ENCODE measurements at regions not wholly inside any gene's neighbourhood (a gene's known extent, or its start where the extent isn't known, plus 50 kb on each side); places are given as distances from the start of the nearest gene placed in this dataset.

DNA sequence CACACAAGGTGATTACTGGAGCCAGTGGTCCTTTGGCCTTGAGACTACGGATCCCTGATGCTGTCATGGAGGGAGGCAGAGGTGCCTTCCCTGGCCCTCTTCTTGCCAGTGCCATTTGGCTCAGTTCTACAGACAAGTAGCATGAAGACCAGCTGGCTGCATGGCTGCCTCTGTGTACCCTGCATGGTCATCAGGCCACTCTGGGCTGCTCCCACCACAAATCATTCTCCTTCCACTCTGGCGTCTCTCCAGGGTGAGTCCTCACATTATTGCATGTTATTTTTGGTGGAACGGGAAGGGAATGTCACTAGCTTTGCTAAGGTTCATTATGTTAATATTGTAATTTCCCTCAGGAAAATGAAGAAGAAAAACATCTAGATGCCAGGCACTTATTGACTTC, 229.8 kb downstream of the VAPA start:
- Histone ChIP-seq H3F3A (ENCODE audit: insufficient read depth, low read length, poor library complexity, severe bottlenecking) (no peaks in the 10 kb centered on the region), H3K9me2 (ENCODE audit: insufficient read depth, low read length) (no peaks in the 10 kb centered on the region), H3K9me3 (ENCODE audit: low read length) (no peaks in the 10 kb centered on the region), H2AFZ (ENCODE audit: low read depth, low read length) (no peak overlapping the region), H3K4me2 (ENCODE audit: low read length) (no peak overlapping the region), H4K20me1 (ENCODE audit: insufficient read depth) (no peaks in the 10 kb centered on the region), H3K27ac (ENCODE audit: low read length) (no peak overlapping the region), H3K9ac (ENCODE audit: low read length) (no peak overlapping the region), H3K27me3 (ENCODE audit: insufficient read depth, low read depth, low read length) (no peaks in the 10 kb centered on the region), H3K79me2 (replicated peaks; ENCODE audit: insufficient read depth, low read length) (no peaks in the 10 kb centered on the region), H3K4me3 (ENCODE audit: low read length) (no peak overlapping the region), H3K36me3 (ENCODE audit: insufficient read depth, low read length) (no peaks in the 10 kb centered on the region)
- TF ChIP-seq RAD21 (conservative IDR thresholded peaks at IDR 0.05), result no peak
- no peak for TF ChIP-seq POLR2AphosphoS5 (IDR thresholded peaks at IDR 0.05)

DNA sequence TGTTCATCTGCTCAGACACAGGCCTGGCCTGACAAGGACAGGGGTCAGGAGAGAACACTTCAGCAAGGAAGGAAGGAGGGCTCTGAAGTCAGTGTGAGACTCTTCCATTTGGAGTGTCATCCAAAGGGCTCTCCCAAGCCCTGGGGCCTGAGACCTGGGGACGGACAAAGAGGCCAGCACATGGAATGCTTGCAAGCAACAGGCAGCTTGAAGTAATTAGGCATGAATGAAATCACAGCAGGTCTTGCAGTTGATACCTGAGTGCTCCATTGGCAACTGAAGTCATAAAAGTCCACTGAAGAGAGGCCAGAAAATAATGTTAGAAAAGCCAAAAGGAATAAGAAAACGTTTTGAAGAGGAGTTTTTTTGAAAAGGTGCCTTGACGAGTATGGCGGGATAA, 231.7 kb downstream of the VAPA start:
- Histone ChIP-seq H3K9me3 (ENCODE audit: low read length) (no peaks in the 10 kb centered on the region), H3K36me3 (ENCODE audit: insufficient read depth, low read length) (no peaks in the 10 kb centered on the region), H3K9me2 (ENCODE audit: insufficient read depth, low read length) (no peaks in the 10 kb centered on the region), H3K4me3 (ENCODE audit: low read length) (no peak overlapping the region), H3K9ac (ENCODE audit: low read length) (no peak overlapping the region), H3K27ac (ENCODE audit: low read length) (no peak overlapping the region), H3F3A (ENCODE audit: insufficient read depth, low read length, poor library complexity, severe bottlenecking) (no peaks in the 10 kb centered on the region), H2AFZ (ENCODE audit: low read depth, low read length) (no peak overlapping the region), H3K4me2 (ENCODE audit: low read length) (no peak overlapping the region), H4K20me1 (ENCODE audit: insufficient read depth) (no peaks in the 10 kb centered on the region), H3K27me3 (ENCODE audit: insufficient read depth, low read depth, low read length) (no peaks in the 10 kb centered on the region), H3K79me2 (replicated peaks; ENCODE audit: insufficient read depth, low read length) (no peaks in the 10 kb centered on the region)
- no peak for TF ChIP-seq EP300 (conservative IDR thresholded peaks at IDR 0.05; ENCODE audit: poor library complexity, severe bottlenecking)

DNA sequence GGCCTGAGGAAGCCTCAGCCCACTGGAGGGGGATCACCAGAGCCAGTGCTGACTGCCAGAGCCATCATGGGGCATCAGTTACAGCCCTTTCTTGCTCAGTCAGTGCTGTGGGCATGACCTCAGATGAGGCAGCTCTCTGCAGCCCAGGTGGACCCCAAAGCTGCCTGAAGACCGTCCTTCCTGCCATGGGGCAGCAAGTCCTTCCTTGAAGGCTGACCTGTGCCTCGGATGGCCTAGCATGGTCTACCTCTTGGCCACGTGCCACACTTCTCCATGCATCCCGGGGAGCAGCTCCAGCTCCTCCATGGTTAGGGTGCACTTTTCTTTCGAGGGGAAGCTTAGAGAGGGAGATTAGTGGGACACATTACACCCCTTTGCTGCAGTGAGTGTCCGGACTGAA, 233.4 kb downstream of the VAPA start:
- Histone ChIP-seq H3K4me2 (ENCODE audit: low read length) (no peak overlapping the region), H3K9me2 (ENCODE audit: insufficient read depth, low read length) (no peaks in the 10 kb centered on the region), H3K36me3 (ENCODE audit: insufficient read depth, low read length) (no peaks in the 10 kb centered on the region), H3K9me3 (ENCODE audit: low read length) (no peaks in the 10 kb centered on the region), H3K79me2 (replicated peaks; ENCODE audit: insufficient read depth, low read length) (no peaks in the 10 kb centered on the region), H3F3A (ENCODE audit: insufficient read depth, low read length, poor library complexity, severe bottlenecking) (no peaks in the 10 kb centered on the region), H3K27me3 (ENCODE audit: insufficient read depth, low read depth, low read length) (no peaks in the 10 kb centered on the region), H3K27ac (ENCODE audit: low read length) (no peak overlapping the region), H3K9ac (ENCODE audit: low read length) (no peak overlapping the region), H3K4me3 (ENCODE audit: low read length) (no peak overlapping the region), H4K20me1 (ENCODE audit: insufficient read depth) (no peaks in the 10 kb centered on the region), H2AFZ (ENCODE audit: low read depth, low read length) (no peak overlapping the region)
- TF ChIP-seq EZH2 (IDR thresholded peaks at IDR 0.05; ENCODE audit: borderline replicate concordance, insufficient read depth, low read length, poor library complexity, severe bottlenecking) (no peak), EP300 (conservative IDR thresholded peaks at IDR 0.05; ENCODE audit: poor library complexity, severe bottlenecking) (no peak), POLR2AphosphoS5 (IDR thresholded peaks at IDR 0.05) (no peak), RAD21 (conservative IDR thresholded peaks at IDR 0.05) (no peak)

DNA sequence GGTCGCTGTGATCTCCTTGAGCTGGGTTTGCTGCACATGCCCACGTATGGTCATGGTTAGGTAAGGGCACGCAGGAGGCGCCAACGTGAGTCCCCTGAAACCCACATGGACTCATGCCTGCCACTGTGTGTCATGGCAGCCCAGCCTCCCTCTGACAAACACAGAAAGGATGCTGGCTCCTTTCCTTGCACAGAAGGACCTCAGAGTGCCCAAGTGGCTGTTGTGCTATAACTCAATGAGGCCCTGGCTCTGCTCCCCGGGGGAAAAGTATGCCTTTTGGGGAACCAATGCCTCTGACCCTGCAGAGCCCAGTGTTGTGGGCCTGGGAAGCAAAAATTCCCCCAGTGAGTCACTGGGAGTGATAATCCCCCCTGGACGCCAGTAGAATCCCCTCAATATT, 233.9 kb downstream of the VAPA start:
- no peaks in the 10 kb centered on the region for H3F3A ChIP-seq (ENCODE audit: insufficient read depth, low read length, poor library complexity, severe bottlenecking)
- no peaks in the 10 kb centered on the region for H3K79me2 ChIP-seq (replicated peaks; ENCODE audit: insufficient read depth, low read length)
- no peak for TF ChIP-seq POLR2AphosphoS5 (IDR thresholded peaks at IDR 0.05)
- H3K27me3 ChIP-seq (ENCODE audit: insufficient read depth, low read depth, low read length), result no peaks in the 10 kb centered on the region
- no peak overlapping the region for H2AFZ ChIP-seq (ENCODE audit: low read depth, low read length)
- no peak overlapping the region for H3K4me2 ChIP-seq (ENCODE audit: low read length)
- no peaks in the 10 kb centered on the region for H3K9me3 ChIP-seq (ENCODE audit: low read length)
- H3K9ac ChIP-seq (ENCODE audit: low read length), result no peak overlapping the region
- no peaks in the 10 kb centered on the region for H3K36me3 ChIP-seq (ENCODE audit: insufficient read depth, low read length)
- H3K9me2 ChIP-seq (ENCODE audit: insufficient read depth, low read length), result no peaks in the 10 kb centered on the region
- H3K27ac ChIP-seq (ENCODE audit: low read length), result no peak overlapping the region
- H3K4me3 ChIP-seq (ENCODE audit: low read length), result no peak overlapping the region
- no peaks in the 10 kb centered on the region for H4K20me1 ChIP-seq (ENCODE audit: insufficient read depth)

DNA sequence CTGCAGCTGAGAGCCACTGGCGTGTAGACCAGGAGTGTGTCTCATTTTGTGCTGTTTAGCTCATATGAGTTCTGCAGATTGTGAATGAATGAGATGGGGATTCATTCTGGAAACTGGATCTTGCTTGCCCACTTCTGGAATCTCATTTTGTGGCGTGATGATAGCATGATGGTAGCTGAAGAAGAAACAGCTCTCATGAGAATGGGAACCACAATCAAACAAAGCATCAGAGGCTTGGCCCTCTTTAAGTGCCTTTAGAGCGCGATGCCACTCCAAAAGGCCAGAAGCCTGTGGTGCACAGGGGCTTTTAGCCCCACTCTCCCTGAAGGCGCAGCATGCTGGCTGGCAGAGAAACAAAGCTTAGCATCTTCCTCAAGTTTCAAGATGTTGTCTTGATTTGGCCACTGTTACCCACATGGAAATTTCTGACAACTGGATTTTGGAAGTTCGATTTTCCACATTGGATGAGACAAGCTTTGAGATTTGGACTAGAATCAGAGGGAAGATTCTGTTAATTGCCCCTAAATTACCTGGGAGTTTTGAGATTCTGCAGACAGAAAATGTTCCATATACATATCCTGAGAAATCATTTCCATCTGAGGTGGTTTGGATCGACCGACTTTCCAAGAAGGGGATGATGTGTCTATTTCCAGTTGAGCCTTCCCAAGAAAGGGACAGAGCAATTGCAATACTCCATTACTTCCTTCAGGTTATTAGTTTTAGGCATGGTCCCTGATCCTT, 234.5 kb downstream of the VAPA start:
- H4K20me1 ChIP-seq (ENCODE audit: insufficient read depth), result no peaks in the 10 kb centered on the region
- no peak overlapping the region for H3K4me3 ChIP-seq (ENCODE audit: low read length)
- no peak overlapping the region for H3K9ac ChIP-seq (ENCODE audit: low read length)
- no peaks in the 10 kb centered on the region for H3K27me3 ChIP-seq (ENCODE audit: insufficient read depth, low read depth, low read length)
- no peak overlapping the region for H3K27ac ChIP-seq (ENCODE audit: low read length)
- no peaks in the 10 kb centered on the region for H3K79me2 ChIP-seq (replicated peaks; ENCODE audit: insufficient read depth, low read length)
- H3K9me2 ChIP-seq (ENCODE audit: insufficient read depth, low read length), result no peaks in the 10 kb centered on the region
- H3K4me2 ChIP-seq (ENCODE audit: low read length), result no peak overlapping the region
- H3K9me3 ChIP-seq (ENCODE audit: low read length), result no peaks in the 10 kb centered on the region
- no peaks in the 10 kb centered on the region for H3K36me3 ChIP-seq (ENCODE audit: insufficient read depth, low read length)
- no peaks in the 10 kb centered on the region for H3F3A ChIP-seq (ENCODE audit: insufficient read depth, low read length, poor library complexity, severe bottlenecking)
- H2AFZ ChIP-seq (ENCODE audit: low read depth, low read length), result no peak overlapping the region
- TF ChIP-seq, protein P1, sequence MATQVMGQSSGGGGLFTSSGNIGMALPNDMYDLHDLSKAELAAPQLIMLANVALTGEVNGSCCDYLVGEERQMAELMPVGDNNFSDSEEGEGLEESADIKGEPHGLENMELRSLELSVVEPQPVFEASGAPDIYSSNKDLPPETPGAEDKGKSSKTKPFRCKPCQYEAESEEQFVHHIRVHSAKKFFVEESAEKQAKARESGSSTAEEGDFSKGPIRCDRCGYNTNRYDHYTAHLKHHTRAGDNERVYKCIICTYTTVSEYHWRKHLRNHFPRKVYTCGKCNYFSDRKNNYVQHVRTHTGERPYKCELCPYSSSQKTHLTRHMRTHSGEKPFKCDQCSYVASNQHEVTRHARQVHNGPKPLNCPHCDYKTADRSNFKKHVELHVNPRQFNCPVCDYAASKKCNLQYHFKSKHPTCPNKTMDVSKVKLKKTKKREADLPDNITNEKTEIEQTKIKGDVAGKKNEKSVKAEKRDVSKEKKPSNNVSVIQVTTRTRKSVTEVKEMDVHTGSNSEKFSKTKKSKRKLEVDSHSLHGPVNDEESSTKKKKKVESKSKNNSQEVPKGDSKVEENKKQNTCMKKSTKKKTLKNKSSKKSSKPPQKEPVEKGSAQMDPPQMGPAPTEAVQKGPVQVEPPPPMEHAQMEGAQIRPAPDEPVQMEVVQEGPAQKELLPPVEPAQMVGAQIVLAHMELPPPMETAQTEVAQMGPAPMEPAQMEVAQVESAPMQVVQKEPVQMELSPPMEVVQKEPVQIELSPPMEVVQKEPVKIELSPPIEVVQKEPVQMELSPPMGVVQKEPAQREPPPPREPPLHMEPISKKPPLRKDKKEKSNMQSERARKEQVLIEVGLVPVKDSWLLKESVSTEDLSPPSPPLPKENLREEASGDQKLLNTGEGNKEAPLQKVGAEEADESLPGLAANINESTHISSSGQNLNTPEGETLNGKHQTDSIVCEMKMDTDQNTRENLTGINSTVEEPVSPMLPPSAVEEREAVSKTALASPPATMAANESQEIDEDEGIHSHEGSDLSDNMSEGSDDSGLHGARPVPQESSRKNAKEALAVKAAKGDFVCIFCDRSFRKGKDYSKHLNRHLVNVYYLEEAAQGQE (IDR thresholded peaks at IDR 0.05; ENCODE audit: borderline replicate concordance), result no peak
- TF ChIP-seq MXI1 (conservative IDR thresholded peaks at IDR 0.05; ENCODE audit: poor library complexity, severe bottlenecking) (no peak), EP300 (conservative IDR thresholded peaks at IDR 0.05; ENCODE audit: poor library complexity, severe bottlenecking) (no peak), SMC3 (conservative IDR thresholded peaks at IDR 0.05; ENCODE audit: poor library complexity) (no peak), TAF1 (IDR thresholded peaks at IDR 0.05; ENCODE audit: low read depth) (no peak)
- TF ChIP-seq, protein P2, sequence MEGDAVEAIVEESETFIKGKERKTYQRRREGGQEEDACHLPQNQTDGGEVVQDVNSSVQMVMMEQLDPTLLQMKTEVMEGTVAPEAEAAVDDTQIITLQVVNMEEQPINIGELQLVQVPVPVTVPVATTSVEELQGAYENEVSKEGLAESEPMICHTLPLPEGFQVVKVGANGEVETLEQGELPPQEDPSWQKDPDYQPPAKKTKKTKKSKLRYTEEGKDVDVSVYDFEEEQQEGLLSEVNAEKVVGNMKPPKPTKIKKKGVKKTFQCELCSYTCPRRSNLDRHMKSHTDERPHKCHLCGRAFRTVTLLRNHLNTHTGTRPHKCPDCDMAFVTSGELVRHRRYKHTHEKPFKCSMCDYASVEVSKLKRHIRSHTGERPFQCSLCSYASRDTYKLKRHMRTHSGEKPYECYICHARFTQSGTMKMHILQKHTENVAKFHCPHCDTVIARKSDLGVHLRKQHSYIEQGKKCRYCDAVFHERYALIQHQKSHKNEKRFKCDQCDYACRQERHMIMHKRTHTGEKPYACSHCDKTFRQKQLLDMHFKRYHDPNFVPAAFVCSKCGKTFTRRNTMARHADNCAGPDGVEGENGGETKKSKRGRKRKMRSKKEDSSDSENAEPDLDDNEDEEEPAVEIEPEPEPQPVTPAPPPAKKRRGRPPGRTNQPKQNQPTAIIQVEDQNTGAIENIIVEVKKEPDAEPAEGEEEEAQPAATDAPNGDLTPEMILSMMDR (IDR thresholded peaks at IDR 0.05; ENCODE audit: poor library complexity, severe bottlenecking), result no peak
